MM.1S (cell line): ENCODE measurements at regions not wholly inside any gene's neighbourhood (a gene's known extent, or its start where the extent isn't known, plus 50 kb on each side); places are given as distances from the start of the nearest gene placed in this dataset.

ENCODE experiments used
- CTCF ChIP-seq: fragments of 300-600 bp; sonication (generic); IDR thresholded peaks from 2 replicates; pipeline ENCODE4 v1.5.1; 2016; ENCODE audit warnings: antibody characterized with exemption, low read length, mixed read lengths
- EZH2 ChIP-seq: fragments of 300-600 bp; sonication (generic); optimal IDR thresholded peaks from 2 replicates; pipeline ENCODE3; 2017; ENCODE audit warnings: low read depth, mild to moderate bottlenecking, antibody characterized with exemption, low read length, mixed read lengths

GRCh38 chr6:153927867-153928266 is 111.2 kb upstream of the OPRM1 start:
- TF ChIP-seq CTCF, result no peak
- TF ChIP-seq EZH2, result no peak
